GM18951 (cell line): ENCODE measurements at regions not wholly inside any gene's neighbourhood (a gene's known extent, or its start where the extent isn't known, plus 50 kb on each side); places are given as distances from the start of the nearest gene placed in this dataset.

Experiments
- POLR2A ChIP-seq: IDR thresholded peaks from 4 replicates; pipeline ENCODE4 v1.6.1; 2011; ENCODE audit warnings: mild to moderate bottlenecking; ENCODE audit not compliant: insufficient read length, insufficient read depth; ENCODE audit errors: extremely low read depth
- in situ Hi-C: fragments of 300-500 bp; cut with MboI; formaldehyde crosslinking; loops from one replicate; pipeline ENCODE4 v1.12.0; 2022; ENCODE audit warnings: low sequenced_read_pairs, mixed read lengths, inconsistent platforms; ENCODE audit not compliant: unreplicated experiment

GRCh38 chr22:49564054-49564453, 263.6 kb downstream of the BRD1 start:
- no peak for TF ChIP-seq POLR2A
- in situ Hi-C loops, result no loop called here

DNA sequence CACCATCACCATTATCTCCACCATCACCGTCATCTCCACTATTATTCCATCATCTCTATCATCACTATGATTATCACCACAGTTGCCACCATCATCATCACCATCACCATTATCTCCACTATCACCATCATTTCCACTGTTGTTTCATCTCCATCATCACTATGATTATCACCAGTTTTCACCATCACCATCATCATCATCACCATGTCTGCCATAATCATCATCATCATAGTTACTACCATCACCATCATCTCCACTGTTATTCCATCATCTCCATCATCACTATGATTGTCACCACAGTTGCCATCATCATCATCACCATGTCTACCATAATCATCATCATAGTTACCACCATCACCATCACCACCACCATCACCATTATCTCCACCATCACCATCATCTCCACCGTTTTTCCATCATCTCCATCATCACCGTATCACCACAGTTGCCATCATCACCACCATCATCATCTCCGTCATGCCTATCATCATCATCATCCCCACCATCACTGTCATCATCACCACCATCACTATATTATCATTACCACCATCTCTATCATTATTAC, 264.9 kb downstream of the BRD1 start:
- TF ChIP-seq POLR2A, result no peak
- in situ Hi-C loops, result no loop called here

GRCh38 chr22:49561976-49562375, 265.7 kb downstream of the BRD1 start:
- in situ Hi-C loops, result no loop called here
- no peak for TF ChIP-seq POLR2A

DNA sequence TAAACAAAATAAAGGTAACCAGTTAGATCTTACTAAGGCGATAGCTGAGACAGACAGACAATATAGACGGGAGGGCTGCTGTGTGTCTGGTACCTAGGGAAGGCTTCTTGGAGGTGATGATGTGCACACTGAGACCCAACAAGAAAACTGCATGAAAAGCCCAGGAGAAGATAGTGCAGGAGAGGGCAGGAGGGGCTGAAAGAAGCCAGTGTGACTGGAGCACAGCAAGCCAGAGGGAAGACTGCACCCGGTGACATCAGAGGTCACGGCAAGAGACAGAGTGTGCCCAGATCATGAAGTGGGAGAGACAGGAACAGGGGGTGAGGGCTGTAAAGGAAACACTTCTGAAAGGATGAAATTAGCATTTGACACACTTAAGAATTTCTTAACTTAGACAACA, 266.3 kb downstream of the BRD1 start:
- no peak for TF ChIP-seq POLR2A
- in situ Hi-C loops, result no loop called here

GRCh38 chr22:49555526-49555925, 272.1 kb downstream of the BRD1 start:
- no peak for TF ChIP-seq POLR2A
- in situ Hi-C loops, result no loop called here

GRCh38 chr22:49554741-49555140, 272.9 kb downstream of the BRD1 start:
- in situ Hi-C loops, result no loop called here
- no peak for TF ChIP-seq POLR2A

DNA sequence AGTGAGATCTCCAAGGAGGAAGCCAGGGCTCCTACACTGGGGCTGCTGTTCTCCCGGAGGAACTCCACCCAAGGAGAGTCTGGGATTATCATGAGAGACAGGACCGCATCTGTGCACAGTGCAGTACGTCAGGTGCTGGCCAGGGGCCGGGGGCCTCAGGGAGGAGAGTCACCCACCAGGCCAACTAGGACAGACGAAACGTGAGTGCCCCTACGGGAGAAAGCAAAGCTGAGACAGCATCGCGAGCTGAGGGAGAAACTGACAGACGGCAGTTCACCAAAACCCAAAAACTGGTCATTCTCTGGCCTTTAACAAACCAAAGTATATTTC, 273.4 kb downstream of the BRD1 start:
- in situ Hi-C loops, result no loop called here
- TF ChIP-seq POLR2A, result no peak

DNA sequence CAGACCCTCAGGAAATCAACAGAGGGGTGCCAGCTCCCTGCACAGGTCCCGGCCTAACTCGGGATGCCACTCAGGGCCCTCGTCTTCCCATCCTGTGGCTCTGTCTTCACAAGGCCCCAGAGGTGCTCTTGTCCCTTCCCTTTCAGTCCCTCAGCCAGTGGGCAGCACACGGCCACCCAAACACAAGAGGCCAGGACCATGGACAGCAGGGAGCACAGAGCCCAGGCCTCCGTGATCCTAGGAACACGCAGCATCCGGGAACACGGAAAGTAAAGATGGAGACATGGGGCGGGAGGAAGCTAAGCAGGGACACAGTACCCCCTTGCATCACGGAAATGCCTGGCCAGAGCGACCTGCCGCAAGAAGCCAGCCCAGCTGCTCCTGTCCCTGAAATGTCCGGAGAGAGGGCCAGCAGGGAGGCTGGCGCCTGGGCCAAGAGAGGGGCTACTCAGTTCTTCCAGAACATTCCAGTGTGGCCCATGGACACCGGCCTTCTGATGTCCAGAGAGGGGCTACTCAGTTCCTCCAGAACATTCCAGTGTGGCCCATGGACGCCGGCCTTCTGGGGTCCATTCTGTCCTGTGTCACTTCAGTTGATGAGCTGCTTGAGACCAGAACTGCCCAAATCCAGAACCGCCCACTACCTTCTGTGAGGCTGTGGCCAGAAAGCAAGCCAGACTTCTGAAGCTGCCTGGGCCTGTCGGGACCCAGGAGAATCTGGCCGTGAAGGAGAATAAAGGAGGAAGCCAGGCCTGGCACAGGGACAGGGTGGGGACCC, 274.0 kb downstream of the BRD1 start:
- TF ChIP-seq POLR2A, result no peak
- in situ Hi-C loops, result no loop called here

DNA sequence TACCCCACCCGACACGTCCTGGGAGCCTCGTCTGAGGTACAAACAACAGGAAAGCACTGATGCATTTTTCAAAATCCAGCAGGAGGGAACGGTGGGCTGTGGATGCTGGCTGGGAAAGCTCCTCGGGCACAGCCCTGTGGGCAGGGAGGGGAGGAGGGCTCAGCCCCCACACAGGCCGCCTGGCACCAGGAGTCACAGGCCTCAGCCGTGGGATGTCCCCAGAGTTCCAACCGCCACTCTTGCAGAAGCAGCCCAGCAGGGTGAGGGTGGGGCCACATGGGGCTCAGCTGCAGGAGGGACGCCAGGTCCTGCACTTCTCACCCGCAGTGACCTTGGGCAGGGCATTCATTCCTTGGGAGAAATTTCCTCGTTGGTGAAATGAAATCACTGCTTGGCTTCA, 274.6 kb downstream of the BRD1 start:
- in situ Hi-C loops, result no loop called here
- TF ChIP-seq POLR2A, result no peak

- TF ChIP-seq POLR2A, result no peak
- in situ Hi-C loops, result no loop called here
Measured at GRCh38 chr22:49551897-49552614, 275.6 kb downstream of the BRD1 start.

DNA sequence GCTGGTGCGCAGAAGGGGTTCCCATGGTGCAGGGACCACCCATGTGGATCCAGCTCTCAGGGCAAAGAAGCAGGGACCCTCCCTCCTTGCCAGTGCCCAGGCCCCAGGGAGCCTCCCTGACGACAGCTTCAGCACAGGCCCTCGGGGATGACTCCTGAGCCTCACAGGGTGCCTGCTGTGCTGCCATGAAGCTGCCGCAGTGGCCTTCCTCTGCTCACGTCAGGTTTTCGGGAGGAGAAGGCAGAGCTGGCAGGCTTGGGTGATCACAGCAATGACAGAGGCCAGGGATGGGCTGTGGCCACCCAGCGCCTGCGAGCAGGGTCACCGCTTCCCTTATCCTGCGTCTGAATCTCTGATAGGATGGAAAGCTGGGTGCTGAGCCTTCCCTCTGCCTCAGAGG, 276.2 kb downstream of the BRD1 start:
- in situ Hi-C loops, result no loop called here
- TF ChIP-seq POLR2A, result no peak

GRCh38 chr22:49550766-49551362, 276.8 kb downstream of the BRD1 start:
- no peak for TF ChIP-seq POLR2A
- in situ Hi-C loops, result no loop called here

DNA sequence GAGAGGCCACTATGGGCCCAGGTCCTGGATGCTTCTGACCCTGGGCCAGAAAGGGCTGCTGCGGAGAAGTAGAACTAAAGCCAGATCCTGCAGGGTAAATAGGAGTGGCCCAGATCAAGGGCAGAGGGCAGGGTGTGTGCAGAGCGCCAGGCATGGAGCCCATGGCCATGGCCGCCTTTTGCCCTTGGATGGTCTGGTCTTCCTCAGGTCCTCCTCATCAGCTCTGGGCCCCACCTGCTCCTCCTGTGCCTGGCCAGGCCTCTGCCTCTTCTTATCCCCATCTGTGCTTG, 277.6 kb downstream of the BRD1 start:
- TF ChIP-seq POLR2A, result no peak
- in situ Hi-C loops, result no loop called here

GRCh38 chr22:49549256-49550140, 278.2 kb downstream of the BRD1 start:
- no peak for TF ChIP-seq POLR2A
- in situ Hi-C loops, result no loop called here
